ENCODE measurements at regions not wholly inside any gene's neighbourhood (a gene's known extent, or its start where the extent isn't known, plus 50 kb on each side); places are given as distances from the start of the nearest gene placed in this dataset.

DNA sequence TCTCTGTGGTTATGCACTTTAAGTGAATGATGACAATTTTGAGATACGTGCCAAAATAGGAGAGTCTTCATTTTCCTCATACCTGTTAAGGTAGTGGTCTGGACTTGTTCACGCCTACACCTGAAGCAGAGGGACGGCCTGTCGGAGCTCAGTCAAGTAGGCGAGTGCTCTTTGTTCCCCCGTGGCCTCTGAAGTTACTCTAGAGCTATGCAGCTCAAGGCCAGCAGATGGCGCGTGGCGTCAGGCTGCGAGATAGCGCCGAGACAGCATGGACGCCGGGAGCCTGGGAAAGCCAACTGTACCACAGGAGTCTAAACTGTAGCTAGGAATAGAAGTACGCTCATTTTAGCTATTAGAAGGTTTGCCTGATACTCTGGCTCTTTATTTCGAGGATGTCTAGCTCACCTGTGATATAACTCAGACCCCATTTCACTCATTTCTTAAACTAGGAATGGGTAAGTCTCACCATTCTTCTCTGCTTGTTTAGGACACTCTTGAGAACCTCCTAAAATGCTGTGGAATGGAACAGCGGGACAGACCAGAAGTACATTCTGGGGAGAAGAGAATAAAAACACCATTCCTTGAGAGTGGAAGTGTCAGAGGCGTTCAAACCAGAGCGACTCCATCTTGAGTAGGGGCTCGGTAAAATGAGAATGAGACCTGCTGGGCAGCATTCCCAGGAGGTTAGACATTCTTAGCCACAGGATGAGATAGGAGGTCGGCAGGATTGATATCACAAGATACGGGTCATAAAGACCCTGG, 267.4 kb upstream of the HMGA2 start:
- no peak for TF ChIP-seq POLR2A (IDR thresholded peaks at IDR 0.05; ENCODE audit: low read length)
- TF ChIP-seq, protein P1, sequence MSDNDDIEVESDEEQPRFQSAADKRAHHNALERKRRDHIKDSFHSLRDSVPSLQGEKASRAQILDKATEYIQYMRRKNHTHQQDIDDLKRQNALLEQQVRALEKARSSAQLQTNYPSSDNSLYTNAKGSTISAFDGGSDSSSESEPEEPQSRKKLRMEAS (IDR thresholded peaks at IDR 0.05), result peak; percentile 55
- no peak for TF ChIP-seq MAZ (IDR thresholded peaks at IDR 0.05; ENCODE audit: borderline replicate concordance, low read depth, low read length)
- no peak for TF ChIP-seq PHF8 (IDR thresholded peaks at IDR 0.05; ENCODE audit: borderline replicate concordance, low read depth)
- TF ChIP-seq RAD21 (conservative IDR thresholded peaks at IDR 0.05 in 1 of 2, IDR thresholded peaks at IDR 0.05 in 1 of 2), result peak; percentile 95 to 96
- peak; percentile 91 for TF ChIP-seq CTCF (IDR thresholded peaks at IDR 0.05)
- no peak for TF ChIP-seq RFX5 (IDR thresholded peaks at IDR 0.05)

All from A549 (cell line).